ENCODE measurements at regions not wholly inside any gene's neighbourhood (a gene's known extent, or its start where the extent isn't known, plus 50 kb on each side); places are given as distances from the start of the nearest gene placed in this dataset.

DNA sequence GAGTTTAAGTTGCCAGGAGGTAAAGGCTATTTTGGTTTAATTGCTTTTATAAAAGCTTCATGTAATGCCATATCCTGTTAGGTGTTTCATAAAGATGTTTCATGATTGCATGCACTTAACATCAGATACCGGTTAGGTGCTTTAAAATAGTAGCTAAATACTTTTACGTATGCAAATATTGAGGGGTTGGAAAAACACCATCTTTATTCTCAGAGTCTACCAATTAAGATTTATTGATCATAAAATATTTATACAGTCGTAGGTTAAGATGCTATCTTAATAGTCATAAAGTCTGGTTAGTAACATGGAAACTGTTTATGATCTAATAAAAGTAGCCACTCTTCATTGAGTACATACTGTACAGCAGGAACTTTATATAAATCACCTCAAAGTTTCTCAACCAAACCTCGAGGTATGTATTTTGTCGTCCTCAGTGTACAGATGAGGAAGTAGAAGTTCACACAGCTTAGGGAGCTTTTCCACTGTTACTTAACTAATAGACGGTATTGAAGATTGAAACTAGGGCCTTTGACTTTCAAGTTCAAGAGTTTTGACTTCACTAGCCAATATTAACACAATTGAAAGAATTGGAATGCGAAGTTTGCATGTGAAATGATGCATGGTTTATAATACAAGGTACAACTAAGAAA lies 897.1 kb downstream of the GATA3 start:
- Histone ChIP-seq H2AFZ (ENCODE audit: insufficient read depth, low read length, poor library complexity) (no peak overlapping the region), H3K23ac (ENCODE audit: low read length) (no peak overlapping the region), H2BK5ac (ENCODE audit: low read depth, low read length, poor library complexity) (no peak overlapping the region), H3K14ac (ENCODE audit: low read length) (no peak overlapping the region), H3K4me2 (ENCODE audit: low read length) (no peak overlapping the region), H3K27ac (ENCODE audit: low read depth, low read length) (no peak overlapping the region), H3K4me1 (ENCODE audit: control insufficient read depth in 1 of 2, insufficient read depth in 2 of 2, low read length in 2 of 2) (no peaks in the 10 kb centered on the region), H4K91ac (ENCODE audit: low read depth, low read length) (no peak overlapping the region), H3K36me3 (ENCODE audit: control insufficient read depth in 1 of 2, insufficient read depth in 2 of 2, low read length in 2 of 2) (no peaks in the 10 kb centered on the region), H4K8ac (ENCODE audit: low read depth, low read length) (no peak overlapping the region), H3K27me3 (ENCODE audit: insufficient read depth, low read length) (no peaks in the 10 kb centered on the region), H3K18ac (ENCODE audit: low read length) (no peak overlapping the region), H2AK5ac (ENCODE audit: low read length) (no peak overlapping the region), H3K9me3 (ENCODE audit: insufficient read depth, low read depth, low read length) (no peaks in the 10 kb centered on the region), H3K4ac (ENCODE audit: low read depth, low read length) (no peak overlapping the region), H4K12ac (ENCODE audit: low read depth, low read length) (no peak overlapping the region), H3K79me2 (ENCODE audit: control insufficient read depth, insufficient read depth, low read length, poor library complexity) (no peaks in the 10 kb centered on the region), H2BK12ac (ENCODE audit: low read length) (no peak overlapping the region), H2BK120ac (ENCODE audit: insufficient read depth, low read length, poor library complexity) (no peak overlapping the region), H3K9ac (ENCODE audit: low read length) (no peak overlapping the region), H3K79me1 (ENCODE audit: low read length) (no peaks in the 10 kb centered on the region), H3K4me3 (ENCODE audit: low read depth, low read length) (no peak overlapping the region)
- no peak for DNase-seq
- WGBS (ENCODE audit: extremely low coverage, insufficient coverage, insufficient read length) = no CpG with 5 or more reads among the region's 7 CpGs

GRCh38 chr10:8956400-8956799 lies 901.9 kb downstream of the GATA3 start:
- no peak overlapping the region for H3K4me2 ChIP-seq (ENCODE audit: low read length)
- no peak overlapping the region for H3K4me3 ChIP-seq (ENCODE audit: low read depth, low read length)

GRCh38 chr10:8962249-8962648 lies 907.8 kb downstream of the GATA3 start:
- Histone ChIP-seq H2BK5ac (ENCODE audit: low read depth, low read length, poor library complexity) (no peak overlapping the region), H4K91ac (ENCODE audit: low read depth, low read length) (no peak overlapping the region), H3K4me2 (ENCODE audit: low read length) (no peak overlapping the region), H3K4me1 (ENCODE audit: control insufficient read depth in 1 of 2, insufficient read depth in 2 of 2, low read length in 2 of 2) (no peaks in the 10 kb centered on the region), H3K9ac (ENCODE audit: low read length) (no peak overlapping the region), H3K9me3 (ENCODE audit: insufficient read depth, low read depth, low read length) (no peaks in the 10 kb centered on the region), H2AK5ac (ENCODE audit: low read length) (no peak overlapping the region), H3K79me2 (ENCODE audit: control insufficient read depth, insufficient read depth, low read length, poor library complexity) (no peaks in the 10 kb centered on the region), H3K23ac (ENCODE audit: low read length) (no peak overlapping the region), H2AFZ (ENCODE audit: insufficient read depth, low read length, poor library complexity) (no peak overlapping the region), H2BK12ac (ENCODE audit: low read length) (no peak overlapping the region), H3K18ac (ENCODE audit: low read length) (no peak overlapping the region), H3K27ac (ENCODE audit: low read depth, low read length) (no peak overlapping the region), H3K79me1 (ENCODE audit: low read length) (no peaks in the 10 kb centered on the region), H4K8ac (ENCODE audit: low read depth, low read length) (no peak overlapping the region), H3K27me3 (ENCODE audit: insufficient read depth, low read length) (no peaks in the 10 kb centered on the region), H3K4me3 (ENCODE audit: low read depth, low read length) (no peak overlapping the region), H4K12ac (ENCODE audit: low read depth, low read length) (no peak overlapping the region), H3K4ac (ENCODE audit: low read depth, low read length) (no peak overlapping the region), H3K36me3 (ENCODE audit: control insufficient read depth in 1 of 2, insufficient read depth in 2 of 2, low read length in 2 of 2) (no peaks in the 10 kb centered on the region), H3K14ac (ENCODE audit: low read length) (no peak overlapping the region), H2BK120ac (ENCODE audit: insufficient read depth, low read length, poor library complexity) (no peak overlapping the region)
- DNase-seq = peak; percentile 46 to 78

More at GRCh38 chr10:8956400-8956799, 901.9 kb downstream of the GATA3 start:
- H2BK12ac ChIP-seq (ENCODE audit: low read length) = no peak overlapping the region
- H4K91ac ChIP-seq (ENCODE audit: low read depth, low read length) = no peak overlapping the region
- no peak overlapping the region for H2BK120ac ChIP-seq (ENCODE audit: insufficient read depth, low read length, poor library complexity)
- no peak overlapping the region for H2AFZ ChIP-seq (ENCODE audit: insufficient read depth, low read length, poor library complexity)
- H3K23ac ChIP-seq (ENCODE audit: low read length) = no peak overlapping the region
- no peaks in the 10 kb centered on the region for H3K36me3 ChIP-seq (ENCODE audit: control insufficient read depth in 1 of 2, insufficient read depth in 2 of 2, low read length in 2 of 2)
- H3K14ac ChIP-seq (ENCODE audit: low read length) = no peak overlapping the region
- H2BK5ac ChIP-seq (ENCODE audit: low read depth, low read length, poor library complexity) = no peak overlapping the region
- no peak overlapping the region for H3K9ac ChIP-seq (ENCODE audit: low read length)
- WGBS (ENCODE audit: extremely low coverage, insufficient coverage, insufficient read length) = no CpG with 5 or more reads among the region's 4 CpGs
- H3K79me2 ChIP-seq (ENCODE audit: control insufficient read depth, insufficient read depth, low read length, poor library complexity) = no peaks in the 10 kb centered on the region
- DNase-seq = no peak
- H3K4me1 ChIP-seq (ENCODE audit: control insufficient read depth in 1 of 2, insufficient read depth in 2 of 2, low read length in 2 of 2) = no peaks in the 10 kb centered on the region
- no peak overlapping the region for H3K18ac ChIP-seq (ENCODE audit: low read length)
- no peaks in the 10 kb centered on the region for H3K79me1 ChIP-seq (ENCODE audit: low read length)
- H3K27me3 ChIP-seq (ENCODE audit: insufficient read depth, low read length) = no peaks in the 10 kb centered on the region
- no peak overlapping the region for H3K27ac ChIP-seq (ENCODE audit: low read depth, low read length)
- H3K4ac ChIP-seq (ENCODE audit: low read depth, low read length) = no peak overlapping the region
- no peak overlapping the region for H4K8ac ChIP-seq (ENCODE audit: low read depth, low read length)
- no peaks in the 10 kb centered on the region for H3K9me3 ChIP-seq (ENCODE audit: insufficient read depth, low read depth, low read length)
- no peak overlapping the region for H2AK5ac ChIP-seq (ENCODE audit: low read length)
- no peak overlapping the region for H4K12ac ChIP-seq (ENCODE audit: low read depth, low read length)

GRCh38 chr10:8967061-8967460 lies 912.6 kb downstream of the GATA3 start:
- H3K36me3 ChIP-seq (ENCODE audit: control insufficient read depth in 1 of 2, insufficient read depth in 2 of 2, low read length in 2 of 2) = no peaks in the 10 kb centered on the region
- no peak overlapping the region for H4K8ac ChIP-seq (ENCODE audit: low read depth, low read length)
- no peak overlapping the region for H3K4me2 ChIP-seq (ENCODE audit: low read length)
- no peaks in the 10 kb centered on the region for H3K79me1 ChIP-seq (ENCODE audit: low read length)
- H3K18ac ChIP-seq (ENCODE audit: low read length) = no peak overlapping the region
- H3K9me3 ChIP-seq (ENCODE audit: insufficient read depth, low read depth, low read length) = no peaks in the 10 kb centered on the region
- no peak overlapping the region for H2AFZ ChIP-seq (ENCODE audit: insufficient read depth, low read length, poor library complexity)
- no peak overlapping the region for H4K12ac ChIP-seq (ENCODE audit: low read depth, low read length)
- no peak overlapping the region for H2BK120ac ChIP-seq (ENCODE audit: insufficient read depth, low read length, poor library complexity)
- H2AK5ac ChIP-seq (ENCODE audit: low read length) = no peak overlapping the region
- H2BK12ac ChIP-seq (ENCODE audit: low read length) = no peak overlapping the region
- no peaks in the 10 kb centered on the region for H3K27me3 ChIP-seq (ENCODE audit: insufficient read depth, low read length)
- H3K23ac ChIP-seq (ENCODE audit: low read length) = no peak overlapping the region
- WGBS (ENCODE audit: extremely low coverage, insufficient coverage, insufficient read length) = no CpG with 5 or more reads among the region's 2 CpGs
- no peak overlapping the region for H4K91ac ChIP-seq (ENCODE audit: low read depth, low read length)
- H3K27ac ChIP-seq (ENCODE audit: low read depth, low read length) = no peak overlapping the region
- no peak overlapping the region for H3K9ac ChIP-seq (ENCODE audit: low read length)
- no peaks in the 10 kb centered on the region for H3K79me2 ChIP-seq (ENCODE audit: control insufficient read depth, insufficient read depth, low read length, poor library complexity)
- no peak overlapping the region for H3K4me3 ChIP-seq (ENCODE audit: low read depth, low read length)
- H3K14ac ChIP-seq (ENCODE audit: low read length) = no peak overlapping the region
- DNase-seq = no peak
- no peak overlapping the region for H3K4ac ChIP-seq (ENCODE audit: low read depth, low read length)
- H2BK5ac ChIP-seq (ENCODE audit: low read depth, low read length, poor library complexity) = no peak overlapping the region
- H3K4me1 ChIP-seq (ENCODE audit: control insufficient read depth in 1 of 2, insufficient read depth in 2 of 2, low read length in 2 of 2) = no peaks in the 10 kb centered on the region
